ENCODE measurements at regions not wholly inside any gene's neighbourhood (a gene's known extent, or its start where the extent isn't known, plus 50 kb on each side); places are given as distances from the start of the nearest gene placed in this dataset.

- Mint-ChIP-seq H3K36me3 (no peaks in the 10 kb centered on the region), H3K9me3 (peaks cover 15 to 25% of the 10 kb centered on the region in 2 donors), H3K27ac (no peak overlapping the region)
- ATAC-seq (no peak), DNase-seq (ENCODE audit: low spot score in 2 of 2) (no peak)
Measured at GRCh38 chr5:42351956-42352355, 71.3 kb upstream of the GHR start.

GRCh38 chr5:42360056-42360455, 63.2 kb upstream of the GHR start:
- DNase-seq (ENCODE audit: low spot score in 2 of 2) = no peak
- H3K36me3 Mint-ChIP-seq = no peaks in the 10 kb centered on the region
- peaks cover 5 to 24% of the 10 kb centered on the region in 2 donors for H3K9me3 Mint-ChIP-seq

GRCh38 chr5:42360616-42361314, 62.5 kb upstream of the GHR start:
- ATAC-seq (no peak), DNase-seq (ENCODE audit: low spot score in 2 of 2) (no peak)
- Mint-ChIP-seq H3K9me3 (peaks cover 4 to 18% of the 10 kb centered on the region in 2 donors), H3K27ac (no peak overlapping the region), H3K36me3 (no peaks in the 10 kb centered on the region)

More at GRCh38 chr5:42360056-42360455, 63.2 kb upstream of the GHR start:
- ATAC-seq = no peak
- no peak overlapping the region for H3K27ac Mint-ChIP-seq

- no peak for ATAC-seq
- DNase-seq (ENCODE audit: low spot score in 2 of 2) = no peak
- H3K36me3 Mint-ChIP-seq = no peaks in the 10 kb centered on the region
- H3K9me3 Mint-ChIP-seq = peaks cover 0 to 13% of the 10 kb centered on the region in 2 donors
- H3K27ac Mint-ChIP-seq = no peak overlapping the region
Measured at GRCh38 chr5:42361315-42361688, 61.9 kb upstream of the GHR start.

GRCh38 chr5:42366051-42366450, 57.2 kb upstream of the GHR start:
- DNase-seq (ENCODE audit: low spot score in 2 of 2) = no peak
- Mint-ChIP-seq H3K9me3 (peaks cover 0 to 6% of the 10 kb centered on the region in 2 donors), H3K27ac (no peak overlapping the region), H3K36me3 (no peaks in the 10 kb centered on the region)
- no peak for ATAC-seq
